ENCODE measurements at regions not wholly inside any gene's neighbourhood (a gene's known extent, or its start where the extent isn't known, plus 50 kb on each side); places are given as distances from the start of the nearest gene placed in this dataset.
"Not testable (repeated sequence)": the region's sequence is repeated elsewhere in the genome, so short reads cannot be mapped to it uniquely, and the experiment has no call there.

GRCh38 chr17:70938336-70938735, 769.0 kb downstream of the KCNJ2 start:
- intact Hi-C loops (cut with micrococcal nuclease), result no loop called here
- no TSS peak for BruUV-seq (replicated peaks)
- H3K4me3 Mint-ChIP-seq (ENCODE audit: unreplicated experiment), result no peak overlapping the region
- H3K27ac Mint-ChIP-seq (ENCODE audit: low read depth, unreplicated experiment), result no peak overlapping the region
- ChIA-PET CTCF (interaction anchor here (0.6 kb wide), 2 partner anchors 128 to 576 kb away, joined by 3 to 6 read pairs; no protein-coding TSS in a partner anchor), POLR2A (no interaction called here)
- no peak for DNase-seq (ENCODE audit: unreplicated experiment)
- TF ChIP-seq CTCF (IDR thresholded peaks at IDR 0.05; ENCODE audit: unreplicated experiment), result no peak
- H3K9me3 Mint-ChIP-seq (ENCODE audit: unreplicated experiment), result no peaks in the 10 kb centered on the region
- no peaks in the 10 kb centered on the region for H3K36me3 Mint-ChIP-seq (ENCODE audit: insufficient read depth, unreplicated experiment)
- no peaks in the 10 kb centered on the region for H3K27me3 Mint-ChIP-seq (ENCODE audit: insufficient read depth, unreplicated experiment)
- no peaks in the 10 kb centered on the region for H3K4me1 Mint-ChIP-seq (ENCODE audit: insufficient read depth, unreplicated experiment)

GRCh38 chr17:70945386-70945785, 776.1 kb downstream of the KCNJ2 start:
- TF ChIP-seq CTCF (IDR thresholded peaks at IDR 0.05; ENCODE audit: unreplicated experiment), result no peak
- CTCF ChIA-PET, result no interaction called here
- Mint-ChIP-seq H3K4me1 (ENCODE audit: insufficient read depth, unreplicated experiment) (no peaks in the 10 kb centered on the region), H3K27me3 (ENCODE audit: insufficient read depth, unreplicated experiment) (no peaks in the 10 kb centered on the region), H3K27ac (ENCODE audit: low read depth, unreplicated experiment) (no peak overlapping the region), H3K36me3 (ENCODE audit: insufficient read depth, unreplicated experiment) (no peaks in the 10 kb centered on the region), H3K9me3 (ENCODE audit: unreplicated experiment) (no peaks in the 10 kb centered on the region), H3K4me3 (ENCODE audit: unreplicated experiment) (no peak overlapping the region)
- POLR2A ChIA-PET, result interaction anchor here (1.3 kb wide), 1 partner anchor 9 kb away, joined by 3 read pairs; no protein-coding TSS in a partner anchor
- intact Hi-C loops (cut with micrococcal nuclease), result no loop called here
- BruUV-seq (replicated peaks), result no TSS peak
- no peak for DNase-seq (ENCODE audit: unreplicated experiment)

- ChIA-PET POLR2A (no interaction called here), CTCF (interaction anchor here (0.7 to 0.8 kb wide), 2 partner anchors 22 to 522 kb away, joined by 3 read pairs; no protein-coding TSS in a partner anchor)
- no peak for DNase-seq (ENCODE audit: unreplicated experiment)
- Mint-ChIP-seq H3K36me3 (ENCODE audit: insufficient read depth, unreplicated experiment) (no peaks in the 10 kb centered on the region), H3K4me1 (ENCODE audit: insufficient read depth, unreplicated experiment) (no peaks in the 10 kb centered on the region), H3K9me3 (ENCODE audit: unreplicated experiment) (no peaks in the 10 kb centered on the region), H3K27me3 (ENCODE audit: insufficient read depth, unreplicated experiment) (no peaks in the 10 kb centered on the region), H3K27ac (ENCODE audit: low read depth, unreplicated experiment) (no peak overlapping the region), H3K4me3 (ENCODE audit: unreplicated experiment) (no peak overlapping the region)
- TF ChIP-seq CTCF (IDR thresholded peaks at IDR 0.05; ENCODE audit: unreplicated experiment), result no peak
- no TSS peak for BruUV-seq (replicated peaks)
- intact Hi-C loops (cut with micrococcal nuclease), result no loop called here
Observed at GRCh38 chr17:70947215-70947614, 777.9 kb downstream of the KCNJ2 start.

GRCh38 chr17:70947636-70948565, 778.6 kb downstream of the KCNJ2 start:
- H3K27ac Mint-ChIP-seq (ENCODE audit: low read depth, unreplicated experiment), result no peak overlapping the region
- no peaks in the 10 kb centered on the region for H3K4me1 Mint-ChIP-seq (ENCODE audit: insufficient read depth, unreplicated experiment)
- POLR2A ChIA-PET, result interaction anchor here (0.7 kb wide), 1 partner anchor 212 kb away, joined by 3 read pairs; no protein-coding TSS in a partner anchor
- intact Hi-C loops (cut with micrococcal nuclease), result no loop called here
- TF ChIP-seq CTCF (IDR thresholded peaks at IDR 0.05; ENCODE audit: unreplicated experiment), result no peak
- H3K36me3 Mint-ChIP-seq (ENCODE audit: insufficient read depth, unreplicated experiment), result no peaks in the 10 kb centered on the region
- CTCF ChIA-PET, result interaction anchor here (0.7 to 0.8 kb wide), 2 partner anchors 22 to 521 kb away, joined by 3 read pairs; no protein-coding TSS in a partner anchor
- DNase-seq (ENCODE audit: unreplicated experiment), result no peak
- no peaks in the 10 kb centered on the region for H3K9me3 Mint-ChIP-seq (ENCODE audit: unreplicated experiment)
- no peak overlapping the region for H3K4me3 Mint-ChIP-seq (ENCODE audit: unreplicated experiment)
- BruUV-seq (replicated peaks), result no TSS peak
- no peaks in the 10 kb centered on the region for H3K27me3 Mint-ChIP-seq (ENCODE audit: insufficient read depth, unreplicated experiment)

- intact Hi-C loops (cut with micrococcal nuclease); H3K9me3 Mint-ChIP-seq (ENCODE audit: unreplicated experiment); CTCF ChIA-PET; H3K27me3 Mint-ChIP-seq (ENCODE audit: insufficient read depth, unreplicated experiment); H3K36me3 Mint-ChIP-seq (ENCODE audit: insufficient read depth, unreplicated experiment); H3K4me3 Mint-ChIP-seq (ENCODE audit: unreplicated experiment); POLR2A ChIA-PET; H3K27ac Mint-ChIP-seq (ENCODE audit: low read depth, unreplicated experiment); BruUV-seq (replicated peaks); DNase-seq (ENCODE audit: unreplicated experiment); H3K4me1 Mint-ChIP-seq (ENCODE audit: insufficient read depth, unreplicated experiment): not testable (repeated sequence)
Observed at GRCh38 chr17:70953140-70953539, 783.8 kb downstream of the KCNJ2 start.

Data from MCF 10A (cell line).